HK-2 (cell line): ENCODE measurements at regions not wholly inside any gene's neighbourhood (a gene's known extent, or its start where the extent isn't known, plus 50 kb on each side); places are given as distances from the start of the nearest gene placed in this dataset.

Source experiments
- DNase-seq: peaks from one replicate; pipeline ENCODE4 v3.0.0-alpha.2; 2018; ENCODE audit not compliant: unreplicated experiment

DNA sequence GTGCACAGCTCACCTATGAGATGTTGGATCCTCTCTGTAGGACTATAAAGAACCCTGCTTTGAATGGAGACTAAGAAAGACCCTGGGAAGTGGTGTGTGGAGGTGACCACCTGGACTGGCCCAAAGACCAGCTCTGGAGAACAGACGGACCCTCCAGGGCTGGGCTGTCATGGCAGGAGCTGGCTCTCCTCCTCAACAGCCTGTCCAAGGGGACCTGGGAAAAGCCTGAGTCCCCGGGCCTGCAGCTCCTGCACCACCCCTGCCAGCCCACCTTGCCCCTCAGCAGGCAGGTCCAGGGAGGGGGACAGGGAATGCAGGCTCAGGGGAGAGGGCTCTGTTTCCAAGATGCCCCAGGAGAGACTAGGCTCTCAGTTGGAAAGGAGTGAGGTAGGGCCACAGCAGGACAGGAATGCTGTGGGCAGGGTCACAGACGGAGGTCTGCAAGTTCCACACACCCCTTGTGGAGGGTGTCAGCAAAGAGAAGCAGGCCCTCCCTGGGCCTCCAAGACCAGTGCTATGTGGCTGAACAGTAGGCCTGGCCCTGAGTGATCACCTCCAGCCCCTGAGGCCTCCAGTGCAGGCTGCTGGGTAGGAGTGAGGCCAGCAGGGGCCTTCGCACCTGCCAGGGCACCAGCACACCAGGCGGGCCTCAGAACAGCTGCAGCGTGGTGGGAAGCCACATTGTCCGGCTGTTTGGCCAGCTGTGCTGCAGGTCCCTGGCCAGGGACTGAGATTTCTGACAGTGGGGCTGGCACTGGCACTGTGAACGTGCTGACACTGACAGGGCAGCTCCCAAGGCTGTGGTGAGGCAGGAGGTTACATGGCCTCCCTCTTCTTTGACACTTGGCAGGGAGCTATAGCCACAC lies 86.4 kb upstream of the OTOS start:
- DNase-seq = no peak

DNA sequence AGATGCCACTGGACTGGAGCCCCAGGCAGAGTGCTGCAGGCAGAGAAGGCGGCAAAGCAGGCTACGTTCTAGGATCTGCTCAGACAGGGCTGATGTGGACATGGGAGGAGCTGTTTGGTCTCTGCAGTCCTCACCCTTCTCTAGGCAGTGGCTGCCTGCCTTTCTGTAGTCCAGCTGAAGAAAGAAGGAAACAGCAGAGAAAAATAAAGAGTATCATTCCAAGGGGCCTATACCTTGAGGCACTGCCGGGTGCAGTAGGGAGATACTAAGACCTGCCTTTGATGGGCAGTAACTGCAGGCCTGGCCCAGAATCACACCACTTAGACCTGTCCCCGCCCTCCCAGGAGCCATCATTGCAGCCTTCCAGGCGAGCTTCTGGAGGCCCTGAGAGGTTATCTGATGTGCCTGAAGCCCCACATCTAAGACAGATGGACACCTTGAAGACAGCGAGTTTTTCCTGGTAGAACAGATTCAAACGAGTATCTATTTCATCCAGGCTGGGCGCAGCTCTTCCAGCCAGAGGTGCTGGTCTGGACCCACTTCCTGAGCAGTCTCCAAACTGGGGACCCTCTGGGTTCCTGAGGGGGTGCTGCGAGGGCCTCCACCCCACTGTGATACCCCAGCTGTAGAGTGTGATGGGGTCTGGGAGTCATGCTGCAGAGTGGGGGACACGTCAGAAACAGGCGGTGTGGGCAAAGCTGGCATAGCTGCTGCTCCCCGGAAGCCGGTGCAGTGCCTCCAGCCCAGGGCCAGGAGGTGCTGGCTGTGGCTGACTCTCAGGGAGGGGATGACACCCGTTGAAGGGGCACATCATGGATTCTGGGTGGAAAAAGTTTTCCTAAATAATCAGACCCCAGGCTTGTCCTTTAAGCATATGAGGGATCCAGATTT lies 87.3 kb upstream of the OTOS start:
- no peak for DNase-seq

DNA sequence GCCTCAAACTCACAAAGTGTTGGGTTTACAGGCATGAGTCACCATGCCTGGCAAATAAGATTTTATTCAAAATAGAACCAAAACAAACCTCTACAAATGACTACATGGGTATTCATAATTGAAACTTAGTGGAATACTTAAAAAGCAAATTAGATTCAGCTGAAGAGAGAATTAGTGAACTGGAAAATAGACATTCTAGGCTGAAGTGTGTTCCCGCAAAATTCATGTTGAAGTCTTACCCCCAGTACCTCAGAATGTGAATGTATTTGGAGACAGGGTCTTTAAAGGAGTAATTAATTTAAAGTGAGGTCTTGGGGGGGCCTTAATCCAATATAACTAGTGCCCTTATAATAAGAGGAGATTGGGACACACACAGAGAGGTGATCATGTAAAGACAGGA lies 88.5 kb upstream of the OTOS start:
- no peak for DNase-seq

DNA sequence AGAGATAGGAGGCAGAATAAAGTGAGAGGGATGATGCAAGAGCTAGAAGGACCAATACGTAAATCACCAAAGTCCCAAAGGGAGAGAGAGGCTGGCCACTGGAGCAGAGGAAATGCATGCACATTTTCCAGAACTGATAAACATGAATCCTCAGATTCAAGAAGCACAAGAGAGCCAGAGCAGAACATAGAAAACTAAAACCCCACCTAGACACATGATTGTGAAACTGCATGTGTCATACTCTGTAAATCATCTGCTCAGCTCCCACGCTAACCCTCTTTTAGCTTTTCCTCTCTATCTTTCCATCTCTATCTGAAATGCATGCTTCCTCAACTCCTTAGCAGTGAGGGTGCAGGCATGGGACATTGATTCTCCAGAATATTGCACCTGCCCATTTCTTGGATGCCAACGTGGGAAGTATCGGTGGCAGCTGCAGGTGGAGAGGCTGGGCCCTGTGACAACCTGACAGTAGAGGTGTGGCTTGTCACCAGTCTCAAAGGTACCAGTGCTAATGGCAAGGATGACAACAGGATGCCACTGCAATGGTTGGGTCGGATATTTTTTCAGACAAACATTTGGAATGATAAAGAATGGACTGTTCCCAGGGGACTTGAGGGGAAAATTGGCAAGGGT lies 89.3 kb upstream of the OTOS start:
- no peak for DNase-seq

DNA sequence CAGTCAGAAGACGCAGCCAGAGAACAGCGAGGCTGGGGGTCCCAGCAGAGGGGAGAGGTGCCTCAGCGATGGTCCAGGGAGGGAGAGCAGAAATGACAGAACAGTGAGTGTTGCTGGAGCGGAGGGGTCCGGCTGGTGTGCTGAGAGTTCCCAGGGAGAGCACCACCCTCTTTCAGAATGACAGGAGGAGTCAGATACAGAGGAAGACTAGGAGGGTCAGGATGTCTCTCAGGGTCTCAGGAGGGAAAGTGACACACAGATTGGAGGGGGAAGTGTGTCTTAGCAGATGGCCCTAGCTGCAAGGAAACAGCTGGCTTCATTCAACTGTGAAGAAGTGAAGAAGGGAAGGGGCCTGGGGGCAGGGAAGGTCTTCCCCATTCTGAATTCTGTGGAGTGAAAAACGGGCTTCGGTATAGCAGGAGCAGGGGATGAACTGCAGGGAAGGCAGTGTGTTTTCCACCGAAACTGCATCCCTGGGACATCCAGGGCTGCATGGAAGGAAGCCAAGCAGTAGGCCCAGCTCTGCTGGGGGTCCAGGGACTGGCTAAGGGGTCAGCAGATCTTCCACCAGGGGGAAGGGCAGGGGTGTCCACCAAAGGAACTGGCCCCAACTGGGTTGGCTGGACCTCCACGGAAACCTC lies 90.0 kb upstream of the OTOS start:
- no peak for DNase-seq

DNA sequence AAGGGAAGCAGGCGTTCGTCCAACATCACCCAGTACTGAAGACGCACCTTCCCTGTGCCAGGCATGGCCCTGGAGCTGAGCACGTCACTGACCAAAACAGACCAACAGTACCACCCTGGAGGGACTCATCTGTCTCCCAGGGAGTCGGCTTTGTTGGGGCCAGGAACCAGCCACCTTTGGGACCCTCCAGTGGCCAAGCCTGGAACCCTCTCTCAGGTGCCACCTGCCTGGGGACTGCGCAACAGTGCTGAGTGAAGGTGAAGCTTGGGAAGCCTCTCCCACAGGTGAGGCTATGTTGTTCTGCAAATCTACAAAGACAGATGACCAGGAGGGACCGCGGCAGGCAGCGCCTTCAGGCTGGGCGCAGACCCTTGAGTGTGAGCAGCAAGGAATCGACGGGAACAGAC lies 91.4 kb upstream of the OTOS start:
- no peak for DNase-seq

DNA sequence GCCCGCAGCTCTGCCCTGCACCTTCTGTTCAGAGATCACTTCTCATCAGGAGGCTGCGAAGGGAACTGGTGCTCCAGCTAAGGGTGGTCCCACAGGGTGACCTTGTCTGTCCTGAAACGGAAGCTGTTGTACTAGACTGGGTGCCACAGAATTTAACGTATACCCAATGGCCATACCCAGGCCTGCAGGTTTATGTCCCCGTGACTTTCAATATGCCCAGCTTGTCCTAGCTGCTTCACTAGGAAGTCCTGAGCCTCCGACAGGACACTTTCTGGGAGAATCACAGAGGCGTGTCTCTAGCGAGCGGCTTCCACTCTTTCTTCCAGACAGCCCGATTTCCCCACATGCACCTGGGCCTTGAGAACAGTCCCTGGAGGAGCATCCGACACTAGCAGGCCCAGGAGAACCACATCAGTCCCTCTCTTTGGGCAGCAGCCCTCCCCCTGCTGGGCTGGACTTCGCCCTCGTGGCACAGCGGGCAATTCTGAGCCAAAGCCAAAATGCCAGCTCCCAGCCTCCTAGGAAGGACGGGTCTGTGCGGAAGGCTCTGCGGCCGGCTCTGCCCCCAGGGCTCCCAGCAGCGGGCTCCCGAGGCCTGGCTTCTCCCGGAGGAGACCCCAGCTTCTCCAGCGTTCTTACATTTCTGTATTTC lies 91.9 kb upstream of the OTOS start:
- no peak for DNase-seq

DNA sequence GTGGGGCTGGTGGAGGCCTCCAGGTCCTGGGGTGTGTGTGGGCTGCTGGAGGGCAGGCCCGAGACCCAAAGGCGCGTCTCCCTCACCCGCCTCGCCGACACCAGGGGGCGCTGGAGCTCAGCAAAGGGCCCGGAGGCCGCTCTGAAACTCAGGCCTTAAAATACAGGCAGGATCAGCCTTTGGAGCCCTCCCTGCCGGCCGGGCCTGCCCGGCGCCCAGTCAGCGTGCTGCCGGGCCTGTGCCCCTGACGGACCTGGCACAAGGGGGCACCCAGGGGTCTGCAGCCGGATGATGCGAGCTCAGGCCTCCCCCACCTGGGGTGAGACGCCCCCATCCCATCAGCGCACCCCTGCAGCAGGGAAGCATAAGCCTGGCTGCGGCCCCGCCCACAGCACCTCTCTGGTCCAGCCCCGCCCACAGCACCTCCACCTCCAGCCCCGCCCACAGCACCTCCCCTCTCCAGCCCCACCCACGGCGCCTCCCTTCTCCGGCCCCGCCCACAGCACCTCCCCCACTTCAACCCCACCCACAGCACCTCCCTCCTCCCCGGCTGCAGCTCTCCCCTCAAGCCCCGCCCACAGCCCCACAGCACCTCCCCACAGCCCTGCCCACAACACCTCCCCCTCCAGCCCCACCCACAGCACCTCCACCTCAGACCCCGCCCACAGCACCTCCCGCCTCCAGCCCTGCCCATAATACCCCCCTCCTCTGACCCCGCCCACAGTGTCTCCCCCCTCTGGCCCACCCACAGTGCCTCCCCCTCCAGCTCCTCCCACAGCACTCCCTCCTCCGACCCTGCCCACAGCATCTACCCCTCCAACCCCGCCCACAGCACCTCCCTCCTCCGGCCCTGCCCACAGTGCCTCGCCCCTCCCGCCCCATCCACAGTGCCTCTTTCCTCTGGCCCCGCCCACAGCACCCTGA lies 92.8 kb upstream of the OTOS start:
- peak; percentile 86 for DNase-seq

- no peak for DNase-seq
Observed at GRCh38 chr2:240233885-240234502, 93.5 kb upstream of the OTOS start.

DNA sequence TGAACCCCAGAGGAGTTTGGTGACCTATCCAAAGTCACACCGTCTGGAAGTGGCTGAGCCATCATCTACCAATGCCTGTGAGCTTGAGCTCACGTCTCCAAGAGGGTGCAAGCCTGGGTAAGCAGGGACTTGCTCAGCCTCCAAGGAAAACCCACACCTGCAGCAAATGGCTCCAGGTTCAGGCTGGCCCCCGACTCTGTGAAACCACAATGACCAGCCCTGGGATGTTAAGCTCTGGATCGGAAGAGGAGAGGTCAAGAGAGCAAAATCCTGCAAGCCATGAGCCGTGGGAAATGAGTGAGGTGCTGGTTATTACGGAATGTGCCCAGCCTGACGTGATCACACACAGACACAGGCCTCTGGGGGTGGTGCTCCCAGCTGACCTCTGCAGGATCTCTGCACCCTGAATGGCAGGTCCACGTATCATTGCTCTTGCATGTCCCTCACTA lies 94.1 kb upstream of the OTOS start:
- DNase-seq = no peak

- DNase-seq = no peak
Observed at GRCh38 chr2:240235149-240235803, 94.8 kb upstream of the OTOS start.

DNA sequence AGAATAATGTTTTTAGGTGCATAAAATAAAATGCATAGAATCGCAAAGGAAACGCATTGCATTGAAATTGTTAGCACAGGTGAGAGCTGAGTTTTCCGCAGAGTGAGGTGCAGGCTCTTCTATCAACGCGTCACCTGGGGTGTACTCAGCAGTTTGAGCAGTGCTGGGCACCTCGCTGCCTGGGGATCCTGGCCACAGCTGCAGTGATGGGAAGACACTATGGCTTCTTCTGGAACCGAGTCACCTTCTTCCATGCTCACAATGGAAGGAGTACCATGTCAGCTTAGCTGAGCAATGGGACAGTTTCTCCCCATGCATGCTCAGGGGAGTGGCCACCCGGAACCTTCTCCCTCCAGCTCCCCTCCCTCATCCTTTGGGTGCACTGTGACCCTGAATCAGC lies 95.4 kb upstream of the OTOS start:
- no peak for DNase-seq

DNA sequence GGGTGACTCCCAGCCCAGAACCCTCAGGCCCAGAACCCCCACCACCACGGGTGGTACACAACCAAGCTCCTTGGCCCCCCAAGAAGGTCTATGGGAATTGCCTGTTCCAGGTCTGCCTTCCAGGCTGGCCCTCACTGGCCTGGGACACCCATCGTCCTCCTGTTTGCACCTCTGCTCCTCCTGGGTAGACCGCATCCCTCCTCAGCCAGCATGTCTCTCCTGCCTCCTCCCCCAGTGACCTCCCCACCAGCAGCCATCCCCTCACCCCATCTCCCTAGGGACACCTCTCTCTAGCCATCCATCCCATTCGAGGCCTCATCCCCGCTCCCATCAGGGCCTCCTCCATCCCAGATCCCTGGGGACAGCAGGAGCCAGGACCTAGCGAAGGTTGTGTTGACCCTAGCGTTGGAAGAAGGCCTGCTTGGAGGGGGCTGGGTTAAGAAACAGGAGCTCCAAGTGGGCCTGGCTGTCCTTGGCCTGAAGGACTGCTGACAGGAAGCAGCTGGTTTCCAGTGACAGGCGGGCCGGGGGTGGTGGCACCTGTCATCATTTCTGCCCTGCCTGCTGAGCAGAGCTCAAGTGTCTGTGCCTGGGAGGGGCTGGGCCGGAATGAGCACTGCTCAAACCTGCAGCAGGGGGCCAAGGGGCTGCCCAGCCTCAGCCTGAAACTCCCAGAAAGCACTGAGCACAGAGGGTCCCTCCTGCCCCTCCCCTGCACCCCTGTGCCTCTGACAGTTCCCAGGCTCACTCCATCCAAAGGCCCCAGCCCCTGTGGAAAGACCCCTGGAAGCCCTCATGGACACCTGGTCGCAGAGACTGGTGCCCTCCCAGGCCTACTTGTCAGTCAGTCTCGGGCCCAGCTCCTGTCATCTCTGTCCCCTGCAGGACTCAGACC lies 96.0 kb upstream of the OTOS start:
- no peak for DNase-seq

DNA sequence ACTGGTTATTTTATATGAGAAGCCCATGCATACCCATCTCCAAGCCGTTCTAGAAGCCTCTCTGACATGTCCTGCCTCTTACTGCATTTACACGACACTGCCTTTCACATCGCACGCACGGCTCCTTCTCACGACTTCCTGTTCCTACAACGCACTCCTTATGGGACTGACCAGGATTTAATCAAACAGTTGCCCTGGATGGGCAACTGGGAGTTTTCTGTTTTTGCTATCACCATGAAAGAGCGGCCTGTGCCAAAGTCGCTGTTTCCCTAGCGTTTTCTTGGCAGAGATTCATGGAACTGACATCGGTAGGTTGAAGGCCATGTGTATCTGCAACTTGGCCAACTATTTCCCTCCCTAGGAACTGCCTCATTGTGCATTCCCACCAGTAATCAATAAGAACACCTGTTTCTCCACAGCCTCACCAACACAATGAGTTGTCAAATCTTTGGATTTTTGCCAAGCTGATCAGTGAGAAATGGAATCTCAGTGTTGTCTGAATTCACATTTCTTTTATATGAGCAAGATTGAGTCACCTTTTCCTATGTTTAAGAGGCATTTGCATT lies 97.2 kb upstream of the OTOS start:
- no peak for DNase-seq

DNA sequence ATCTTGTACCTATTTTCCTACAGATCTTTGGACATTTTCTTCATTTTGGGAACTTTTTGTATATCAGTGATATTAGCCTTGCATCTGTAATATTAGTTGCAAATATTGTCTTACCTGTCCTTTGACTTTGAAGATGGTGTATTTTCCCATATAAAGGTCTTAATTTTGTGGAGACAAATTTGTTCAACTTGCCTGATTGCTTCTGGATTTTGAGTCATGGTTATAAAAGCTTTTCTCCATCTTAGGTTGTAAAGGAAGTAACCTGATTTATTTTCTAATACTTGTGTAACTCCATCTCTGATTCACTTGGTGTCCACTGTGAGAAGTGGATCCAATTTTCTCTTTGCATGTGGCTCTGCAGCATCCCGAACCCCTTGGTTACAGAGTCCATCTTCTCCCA lies 97.7 kb upstream of the OTOS start:
- DNase-seq = no peak

DNA sequence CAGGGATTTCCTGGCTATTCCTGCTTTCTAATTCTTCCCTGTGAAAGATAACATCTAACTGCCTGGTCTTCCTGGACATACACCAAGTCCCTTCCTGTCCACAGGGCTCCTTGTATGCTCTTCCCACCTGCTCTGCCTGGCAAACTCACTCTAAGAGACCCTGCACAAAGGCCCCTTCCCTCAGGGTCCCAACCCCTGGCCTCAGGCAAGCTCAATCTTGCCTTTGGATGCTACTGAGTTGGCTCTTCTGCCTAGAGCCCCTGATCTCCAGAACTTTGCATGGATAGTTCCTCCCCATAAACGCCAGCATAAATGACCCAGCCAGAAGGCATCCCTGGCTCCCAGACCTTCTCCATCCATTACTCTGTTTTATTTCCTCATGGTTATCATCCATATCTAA lies 98.3 kb upstream of the OTOS start:
- DNase-seq = no peak

- DNase-seq = no peak
Observed at GRCh38 chr2:240239325-240239724, 98.9 kb upstream of the OTOS start.
